ENCODE measurements at regions not wholly inside any gene's neighbourhood (a gene's known extent, or its start where the extent isn't known, plus 50 kb on each side); places are given as distances from the start of the nearest gene placed in this dataset.

DNA sequence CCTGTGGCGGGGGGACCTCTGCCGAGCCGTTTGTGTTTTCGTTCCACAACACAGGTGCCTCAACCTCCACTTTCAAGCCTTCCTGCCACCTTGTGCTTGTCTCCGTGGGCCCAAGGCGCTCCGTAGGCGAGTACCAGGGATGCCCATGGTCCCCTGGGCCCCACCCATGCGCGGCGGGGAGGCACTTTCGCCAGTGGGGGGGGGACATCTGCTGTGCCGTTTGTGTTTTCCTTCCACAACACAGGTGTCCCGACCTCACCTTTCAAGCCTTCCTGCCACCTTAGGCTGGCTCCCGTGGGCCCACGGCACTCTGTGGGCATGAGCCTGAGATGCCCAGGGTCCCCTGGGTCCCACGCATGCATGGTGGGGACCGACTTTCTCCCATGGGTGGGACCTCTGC is 335.9 kb downstream of the ALG10 start:
- TF ChIP-seq POLR2A (IDR thresholded peaks at IDR 0.05): no peak
- TF ChIP-seq, protein P1, sequence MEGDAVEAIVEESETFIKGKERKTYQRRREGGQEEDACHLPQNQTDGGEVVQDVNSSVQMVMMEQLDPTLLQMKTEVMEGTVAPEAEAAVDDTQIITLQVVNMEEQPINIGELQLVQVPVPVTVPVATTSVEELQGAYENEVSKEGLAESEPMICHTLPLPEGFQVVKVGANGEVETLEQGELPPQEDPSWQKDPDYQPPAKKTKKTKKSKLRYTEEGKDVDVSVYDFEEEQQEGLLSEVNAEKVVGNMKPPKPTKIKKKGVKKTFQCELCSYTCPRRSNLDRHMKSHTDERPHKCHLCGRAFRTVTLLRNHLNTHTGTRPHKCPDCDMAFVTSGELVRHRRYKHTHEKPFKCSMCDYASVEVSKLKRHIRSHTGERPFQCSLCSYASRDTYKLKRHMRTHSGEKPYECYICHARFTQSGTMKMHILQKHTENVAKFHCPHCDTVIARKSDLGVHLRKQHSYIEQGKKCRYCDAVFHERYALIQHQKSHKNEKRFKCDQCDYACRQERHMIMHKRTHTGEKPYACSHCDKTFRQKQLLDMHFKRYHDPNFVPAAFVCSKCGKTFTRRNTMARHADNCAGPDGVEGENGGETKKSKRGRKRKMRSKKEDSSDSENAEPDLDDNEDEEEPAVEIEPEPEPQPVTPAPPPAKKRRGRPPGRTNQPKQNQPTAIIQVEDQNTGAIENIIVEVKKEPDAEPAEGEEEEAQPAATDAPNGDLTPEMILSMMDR (IDR thresholded peaks at IDR 0.05): no peak

Data from testis (tissue), 2 donors.